CD4-positive, alpha-beta T cell treated with Interleukin-4 for 4 hours (primary cell): ENCODE measurements at regions not wholly inside any gene's neighbourhood (a gene's known extent, or its start where the extent isn't known, plus 50 kb on each side); places are given as distances from the start of the nearest gene placed in this dataset.
"Not testable (repeated sequence)": the region's sequence is repeated elsewhere in the genome, so short reads cannot be mapped to it uniquely, and the experiment has no call there.

ENCODE experiments used
- DNase-seq: peaks from one replicate; pipeline ENCODE4 v3.0.0-alpha.2; 2020

DNA sequence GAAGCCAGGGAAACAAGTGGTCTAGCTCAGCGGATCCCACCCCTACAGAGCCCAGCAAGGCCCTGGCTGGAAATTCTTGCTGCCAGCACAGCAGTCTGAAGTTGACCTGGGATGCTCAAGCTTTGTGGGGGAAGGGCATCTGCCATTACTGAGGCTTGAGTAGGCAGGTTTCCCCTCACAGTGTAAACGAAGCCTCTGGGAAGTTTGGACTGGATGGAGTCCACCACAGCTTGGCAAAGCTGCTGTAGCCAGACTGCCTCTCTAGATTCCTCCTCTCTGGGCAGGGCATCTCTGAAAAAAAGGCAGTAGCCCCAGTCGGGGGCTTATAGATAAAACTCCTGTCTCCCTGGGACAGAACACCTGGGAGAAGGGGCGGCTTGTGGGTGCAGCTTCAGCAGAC, 365.9 kb upstream of the SALL1 start:
- DNase-seq: not testable (repeated sequence)

DNA sequence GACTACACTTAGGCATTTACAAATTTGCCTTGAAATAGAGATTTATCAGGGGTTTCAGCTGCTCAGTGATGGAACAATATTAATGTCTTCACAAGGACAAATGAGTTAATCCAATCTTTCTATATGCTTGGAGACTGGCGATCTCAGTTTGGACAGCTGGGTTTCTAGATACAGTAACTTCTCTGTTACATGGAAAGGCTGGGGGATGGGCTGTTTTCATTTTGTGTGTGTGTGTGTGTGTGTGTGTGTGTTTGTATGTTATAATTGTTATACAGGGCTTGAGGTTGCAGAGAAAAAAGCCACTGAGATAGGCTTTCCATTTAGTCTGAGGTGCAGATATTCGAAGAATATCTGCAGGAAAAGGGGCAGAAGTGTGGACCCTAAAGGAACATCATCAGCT, 359.3 kb upstream of the SALL1 start:
- no peak for DNase-seq

- DNase-seq: no peak
These were observed 358.3 kb upstream of the SALL1 start for GRCh38 chr16:51509336-51509735.

GRCh38 chr16:51508490-51509212, 357.6 kb upstream of the SALL1 start:
- no peak for DNase-seq

DNA sequence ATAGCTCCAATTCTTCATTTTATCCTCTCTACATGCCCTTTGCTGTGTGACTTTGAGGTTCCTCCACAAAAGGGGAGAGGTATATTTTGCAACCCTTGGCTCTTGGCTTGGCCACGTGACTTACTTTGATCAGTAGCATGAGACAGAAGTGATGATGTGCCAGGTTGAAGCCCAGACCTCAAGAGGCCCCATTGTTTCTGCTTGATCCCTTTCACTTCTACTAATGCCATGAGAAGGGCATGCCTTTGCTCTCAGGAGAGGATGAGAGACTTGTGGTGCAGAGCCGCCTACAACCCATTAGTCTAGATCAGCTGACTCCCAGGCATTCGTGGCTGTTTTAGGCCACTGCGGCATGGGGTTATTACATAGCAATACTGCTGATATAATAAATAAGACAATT, 356.2 kb upstream of the SALL1 start:
- no peak for DNase-seq

DNA sequence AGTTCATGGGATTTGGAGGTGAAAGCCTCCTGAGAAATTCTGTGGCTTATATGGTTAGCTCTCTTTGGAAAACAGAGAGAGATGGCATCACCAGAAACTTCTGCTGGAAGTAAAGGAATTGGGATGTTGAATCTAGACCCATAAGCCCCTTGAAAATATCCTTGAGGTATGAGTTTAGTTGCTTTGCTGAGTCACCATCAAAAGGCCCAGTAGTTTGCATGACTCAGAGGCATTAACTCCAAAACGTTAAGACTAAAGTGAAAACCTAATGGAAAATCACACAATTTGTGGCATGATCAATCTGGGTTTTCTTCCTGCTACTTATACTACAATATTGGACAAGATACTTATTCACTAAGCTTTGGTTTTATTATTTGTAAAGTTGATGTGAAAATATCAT, 349.2 kb upstream of the SALL1 start:
- DNase-seq: no peak

- DNase-seq: no peak
These were observed 346.6 kb upstream of the SALL1 start for GRCh38 chr16:51497541-51498211.

- DNase-seq: no peak
These were observed 339.8 kb upstream of the SALL1 start for GRCh38 chr16:51490866-51491265.

GRCh38 chr16:51487880-51488279, 336.8 kb upstream of the SALL1 start:
- DNase-seq: no peak

- no peak for DNase-seq
These were observed 323.5 kb upstream of the SALL1 start for GRCh38 chr16:51474414-51475091.

DNA sequence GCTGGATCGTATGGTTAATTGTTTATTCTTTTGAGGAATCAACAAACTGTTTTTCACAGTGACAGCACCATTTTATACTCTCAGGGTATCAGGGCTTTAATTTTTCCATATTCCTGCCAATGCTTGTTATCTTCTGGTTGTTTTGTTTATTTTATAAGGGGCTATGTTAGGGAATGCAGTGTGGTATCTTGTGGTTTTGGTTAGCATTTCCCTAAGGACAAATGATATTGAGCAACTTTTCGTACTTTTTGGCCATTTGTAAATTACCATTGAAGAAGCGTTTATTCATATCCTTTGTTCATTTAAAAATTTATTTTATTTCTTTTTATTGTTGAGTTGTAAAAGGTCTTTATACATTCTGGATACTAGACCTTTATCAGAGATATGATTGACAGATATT, 322.0 kb upstream of the SALL1 start:
- no peak for DNase-seq

- DNase-seq: no peak
These were observed 319.4 kb upstream of the SALL1 start for GRCh38 chr16:51470492-51470891.

GRCh38 chr16:51464996-51465395, 313.9 kb upstream of the SALL1 start:
- no peak for DNase-seq

DNA sequence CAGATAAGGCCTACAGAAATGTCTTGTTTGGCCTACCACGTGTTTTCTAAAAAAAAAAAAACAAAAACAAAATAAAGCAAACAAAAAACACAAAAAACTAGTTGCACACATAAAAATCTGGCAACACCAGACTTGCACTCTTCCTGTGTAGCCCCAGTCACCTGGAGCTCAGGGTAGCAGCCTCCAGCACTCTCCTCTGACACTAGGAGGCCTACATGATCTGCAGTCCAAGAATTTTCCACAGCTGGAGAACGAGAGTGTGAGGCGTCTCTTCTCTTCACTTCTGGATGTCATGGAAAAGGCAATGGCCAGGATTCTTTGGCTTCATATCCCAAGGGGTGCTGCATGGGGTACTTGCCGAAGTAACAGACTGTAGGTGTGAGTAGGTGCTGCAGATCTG, 310.2 kb upstream of the SALL1 start:
- DNase-seq: no peak

DNA sequence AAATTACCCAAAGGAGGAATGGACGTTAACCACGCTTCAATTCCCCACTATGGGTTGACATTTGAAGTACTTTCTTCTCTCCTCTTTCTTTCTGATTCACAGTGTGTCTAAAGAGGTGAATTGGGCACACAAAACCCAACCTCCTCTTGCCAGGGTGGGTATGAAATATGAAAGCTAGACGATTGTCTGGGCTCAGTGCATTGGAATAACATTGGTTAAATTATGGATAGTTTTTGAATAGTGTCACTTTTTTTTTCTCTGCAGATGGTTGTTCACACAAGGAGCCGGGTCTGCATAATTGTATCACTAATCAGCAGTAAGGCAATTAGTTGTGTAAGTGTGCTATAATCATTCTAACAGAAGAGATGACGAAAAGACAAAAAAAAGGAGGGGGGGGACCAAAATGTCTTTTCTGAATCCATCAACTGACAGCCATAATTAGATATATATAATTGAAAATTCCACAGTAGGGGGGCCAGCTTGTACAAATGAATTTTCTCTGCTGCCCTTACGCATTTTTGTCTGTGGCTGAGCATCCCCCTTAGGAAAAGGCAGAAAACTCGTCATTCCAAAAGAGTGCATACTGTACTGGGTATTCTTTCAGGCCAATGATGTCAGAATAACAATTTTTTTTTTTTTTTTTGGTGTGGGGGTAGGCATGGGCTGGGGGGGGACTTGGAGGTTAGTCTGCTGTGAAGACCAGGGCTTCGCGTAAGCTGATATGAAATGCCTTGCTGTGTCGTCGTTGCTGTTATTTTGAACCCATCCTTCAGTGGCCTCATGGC, 307.5 kb upstream of the SALL1 start:
- no peak for DNase-seq

DNA sequence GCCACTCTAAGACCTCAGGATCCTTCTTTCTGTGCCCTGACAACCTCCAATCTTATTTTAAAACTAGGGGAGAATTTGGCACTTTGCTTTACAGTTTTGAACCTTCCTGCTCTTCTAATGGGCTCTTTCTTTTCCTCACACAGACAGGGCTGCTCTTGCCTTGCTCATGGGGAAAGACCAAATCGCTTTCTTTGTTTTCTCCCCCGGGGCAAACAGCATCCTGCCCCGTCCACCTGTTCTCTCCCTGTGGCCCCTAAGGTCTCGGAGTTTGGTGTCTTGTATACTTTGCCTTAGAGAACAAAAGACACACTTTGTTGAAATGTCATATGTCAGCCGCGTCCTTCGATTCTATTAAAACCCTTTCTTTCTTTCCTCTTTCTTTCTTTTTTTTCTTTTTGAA, 306.7 kb upstream of the SALL1 start:
- no peak for DNase-seq

- DNase-seq: no peak
These were observed 304.3 kb upstream of the SALL1 start for GRCh38 chr16:51455398-51455797.

- DNase-seq: no peak
These were observed 302.2 kb upstream of the SALL1 start for GRCh38 chr16:51453251-51453650.

GRCh38 chr16:51450909-51451308, 299.8 kb upstream of the SALL1 start:
- no peak for DNase-seq

GRCh38 chr16:51450376-51450775, 299.3 kb upstream of the SALL1 start:
- no peak for DNase-seq

DNA sequence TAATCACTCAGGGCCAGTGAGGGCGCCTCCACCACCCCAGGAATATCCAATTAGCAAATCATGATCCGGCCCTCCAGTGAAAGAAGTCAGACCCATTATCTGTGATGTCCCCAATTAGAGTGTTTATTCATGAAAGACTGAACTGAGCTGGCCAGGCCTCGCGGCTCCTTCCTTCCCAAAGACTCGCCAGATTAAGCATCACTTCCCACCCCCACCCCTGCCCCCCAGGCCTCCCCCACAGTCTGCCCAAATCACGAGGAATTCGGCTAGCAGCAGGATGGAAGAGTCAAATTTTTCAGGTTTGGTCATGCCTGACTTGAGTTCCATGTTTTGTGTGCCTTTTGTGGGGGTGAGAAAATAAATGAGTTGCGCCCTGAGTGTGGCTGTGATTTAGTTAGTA, 298.4 kb upstream of the SALL1 start:
- no peak for DNase-seq

- DNase-seq: no peak
These were observed 294.2 kb upstream of the SALL1 start for GRCh38 chr16:51445250-51445649.

DNA sequence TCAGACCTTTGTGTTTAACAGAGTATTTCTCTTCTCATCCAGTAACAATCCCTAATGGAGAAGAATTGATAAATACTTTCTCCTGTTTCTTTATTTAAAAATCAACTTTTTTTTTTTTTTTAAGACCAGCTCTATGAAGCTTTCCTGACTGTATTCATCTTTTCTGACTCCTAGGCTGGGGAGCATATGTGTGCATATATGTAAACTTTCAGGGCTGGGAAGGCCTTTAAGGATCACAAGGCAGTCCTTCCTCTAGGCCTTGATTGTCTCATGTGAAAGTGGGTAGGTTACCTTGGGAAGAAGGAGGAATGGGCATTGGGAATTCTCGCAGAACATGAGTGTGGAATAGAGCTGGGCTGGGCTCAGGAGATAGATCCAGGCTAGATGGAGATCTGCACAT, 292.9 kb upstream of the SALL1 start:
- no peak for DNase-seq
